ENCODE measurements at regions not wholly inside any gene's neighbourhood (a gene's known extent, or its start where the extent isn't known, plus 50 kb on each side); places are given as distances from the start of the nearest gene placed in this dataset.

DNA sequence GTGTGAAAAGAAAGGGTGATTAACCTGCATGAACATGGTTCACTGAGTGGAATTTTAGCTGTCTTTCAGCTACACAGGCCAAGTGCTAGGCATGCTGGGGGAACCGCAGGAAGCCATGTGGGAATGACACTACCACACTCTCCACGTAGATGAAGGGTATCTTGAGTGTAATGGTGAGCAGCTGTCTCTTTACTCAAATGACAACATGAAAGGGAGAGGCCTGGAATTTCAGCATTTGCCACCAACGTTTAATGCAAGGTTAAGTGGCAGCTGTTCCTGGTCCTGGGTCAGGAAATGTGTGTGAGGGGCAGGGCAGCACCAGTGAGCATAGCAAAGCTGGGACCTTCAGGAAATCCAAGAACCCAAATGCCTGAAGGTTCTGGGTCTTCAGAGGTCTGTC is 588.4 kb downstream of the SLC4A3 start:
- Histone ChIP-seq H3K27ac (no peak overlapping the region), H3K4me1 (replicated peaks in 1 of 2) (no peaks in the 10 kb centered on the region)
- WGBS, 4 donors, result 61 to 67% (median 62%) methylated on average over 3 of the region's 3 CpGs

GRCh38 chr2:220219371-220219770 is 591.9 kb downstream of the SLC4A3 start:
- no peak overlapping the region for H3K27ac ChIP-seq
- no peak for DNase-seq
- no peaks in the 10 kb centered on the region for H3K36me3 ChIP-seq (replicated peaks in 1 of 2)
- H3K9me3 ChIP-seq (replicated peaks in 1 of 3), result no peaks in the 10 kb centered on the region
- no peaks in the 10 kb centered on the region for H3K4me1 ChIP-seq (replicated peaks in 1 of 2)
- H3K27me3 ChIP-seq, result no peaks in the 10 kb centered on the region
- no peak for TF ChIP-seq CTCF (IDR thresholded peaks at IDR 0.05)
- TF ChIP-seq POLR2A (IDR thresholded peaks at IDR 0.05), result no peak
- intact Hi-C loops (cut with DNase I), result no loop called here
- H3K4me3 ChIP-seq, result no peak overlapping the region

More for the DNA sequence above, 588.4 kb downstream of the SLC4A3 start:
- TF ChIP-seq POLR2A (IDR thresholded peaks at IDR 0.05) (no peak), CTCF (IDR thresholded peaks at IDR 0.05) (no peak)
- intact Hi-C loops (cut with DNase I), result no loop called here
- H3K4me3 ChIP-seq, result no peak overlapping the region
- no peaks in the 10 kb centered on the region for H3K36me3 ChIP-seq (replicated peaks in 1 of 2)
- no peaks in the 10 kb centered on the region for H3K27me3 ChIP-seq
- no peak for DNase-seq
- no peaks in the 10 kb centered on the region for H3K9me3 ChIP-seq (replicated peaks in 1 of 3)

DNA sequence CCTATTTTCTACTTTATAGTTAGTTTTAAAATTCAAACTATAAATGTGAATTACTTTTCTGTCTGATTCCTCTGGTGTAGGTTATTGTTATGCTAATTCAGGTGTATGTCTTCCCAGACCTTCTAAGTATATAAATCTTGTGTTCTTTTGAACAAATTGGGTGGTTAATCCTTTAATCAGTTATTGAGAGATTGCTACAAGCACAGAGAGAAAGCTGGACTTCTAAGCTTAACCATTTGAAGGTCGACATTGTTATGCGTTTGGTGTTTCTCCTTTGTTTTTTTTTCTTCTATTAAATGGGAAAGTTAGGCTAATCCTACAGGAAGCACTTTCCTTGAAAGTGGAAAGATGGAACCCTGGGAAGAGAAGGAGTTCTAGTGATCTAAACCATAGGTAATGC is 592.6 kb downstream of the SLC4A3 start:
- H3K27ac ChIP-seq, result no peak overlapping the region
- DNase-seq, result no peak
- H3K4me1 ChIP-seq (replicated peaks in 1 of 2), result no peaks in the 10 kb centered on the region
- H3K27me3 ChIP-seq, result no peaks in the 10 kb centered on the region
- 53 to 73% (median 59%) methylated on average over 2 of the region's 2 CpGs for WGBS, 4 donors
- TF ChIP-seq CTCF (IDR thresholded peaks at IDR 0.05), result no peak
- no peak for TF ChIP-seq POLR2A (IDR thresholded peaks at IDR 0.05)
- H3K9me3 ChIP-seq (replicated peaks in 1 of 3), result no peaks in the 10 kb centered on the region
- no peaks in the 10 kb centered on the region for H3K36me3 ChIP-seq (replicated peaks in 1 of 2)
- no peak overlapping the region for H3K4me3 ChIP-seq
- intact Hi-C loops (cut with DNase I), result no loop called here

DNA sequence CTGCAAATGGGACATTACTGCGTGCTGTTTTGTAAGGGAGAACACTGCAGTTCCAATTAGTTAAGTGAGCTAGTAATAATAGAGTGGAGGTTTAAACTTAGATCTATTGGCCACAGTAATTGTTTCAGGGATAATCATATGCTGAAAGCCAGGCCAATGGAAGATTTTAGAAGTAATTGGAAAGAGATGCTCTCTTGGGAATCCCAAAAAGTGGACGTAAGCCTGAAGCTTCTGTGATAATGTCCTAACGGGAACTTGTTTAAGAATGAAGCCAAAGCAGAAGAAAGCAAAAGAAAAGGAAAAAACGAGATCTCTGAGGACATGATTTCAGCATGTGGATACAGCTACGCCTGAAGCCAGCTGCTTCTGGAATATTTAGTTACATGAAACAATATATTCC is 594.6 kb downstream of the SLC4A3 start:
- no peaks in the 10 kb centered on the region for H3K9me3 ChIP-seq (replicated peaks in 1 of 3)
- intact Hi-C loops (cut with DNase I), result no loop called here
- 80 to 85% (median 82%) methylated on average over 5 of the region's 5 CpGs for WGBS, 4 donors

More for the DNA sequence above, 594.6 kb downstream of the SLC4A3 start:
- H3K4me1 ChIP-seq (replicated peaks in 1 of 2), result no peaks in the 10 kb centered on the region
- no peak overlapping the region for H3K4me3 ChIP-seq
- no peaks in the 10 kb centered on the region for H3K36me3 ChIP-seq (replicated peaks in 1 of 2)
- no peak overlapping the region for H3K27ac ChIP-seq
- H3K27me3 ChIP-seq, result no peaks in the 10 kb centered on the region
- no peak for DNase-seq
- TF ChIP-seq CTCF (IDR thresholded peaks at IDR 0.05) (no peak), POLR2A (IDR thresholded peaks at IDR 0.05) (no peak)
